Aorta (tissue), 5 donors: ENCODE measurements at regions not wholly inside any gene's neighbourhood (a gene's known extent, or its start where the extent isn't known, plus 50 kb on each side); places are given as distances from the start of the nearest gene placed in this dataset.
"Not testable (repeated sequence)": the region's sequence is repeated elsewhere in the genome, so short reads cannot be mapped to it uniquely, and the experiment has no call there.

Source experiments
- ATAC-seq: fragments of 200-7000 bp; cut with Tn5 transposase; one replicate; pipeline ENCODE4 v1.9.1; 2022; ENCODE audit warnings: moderate library complexity; ENCODE audit not compliant: low FRiP score
- DNase-seq, 2 donors: peaks; one replicate each; pipeline ENCODE4 v3.0.0-alpha.2; 2020
- H3K27ac ChIP-seq, 2 donors: one replicate each; pipeline ENCODE4 v1.5.1; 2013; ENCODE audit warnings: low read length in 2 of 2, mild to moderate bottlenecking in 2 of 2, moderate library complexity in 2 of 2, control low read depth in 1 of 2, inconsistent platforms in 1 of 2, low read depth in 1 of 2
- H3K27me3 ChIP-seq, 2 donors: one replicate each; pipeline ENCODE4 v1.6.1; 2013; ENCODE audit warnings: control low read depth in 1 of 2, low read length in 1 of 2, mild to moderate bottlenecking in 1 of 2, moderate library complexity in 1 of 2; ENCODE audit not compliant: insufficient read depth in 2 of 2, control insufficient read depth in 1 of 2
- H3K36me3 ChIP-seq, 2 donors: one replicate each; pipeline ENCODE4 v1.6.1; 2013; ENCODE audit warnings: control low read depth in 1 of 2, low read length in 1 of 2, mild to moderate bottlenecking in 1 of 2; ENCODE audit not compliant: insufficient read depth in 2 of 2, control insufficient read depth in 1 of 2
- H3K4me1 ChIP-seq, 2 donors: one replicate each; pipeline ENCODE4 v1.6.1; 2013; ENCODE audit warnings: low read length in 2 of 2, control low read depth in 1 of 2, mild to moderate bottlenecking in 1 of 2, moderate library complexity in 1 of 2; ENCODE audit not compliant: insufficient read depth in 2 of 2, control insufficient read depth in 1 of 2
- H3K4me3 ChIP-seq, 2 donors: one replicate each; pipeline ENCODE4 v1.5.1; 2013; ENCODE audit warnings: low read length in 2 of 2, control low read depth in 1 of 2, mild to moderate bottlenecking in 1 of 2
- H3K9me3 ChIP-seq: one replicate; pipeline ENCODE4 v1.6.1; 2013; ENCODE audit warnings: mild to moderate bottlenecking, low read length; ENCODE audit not compliant: control insufficient read depth
- WGBS, 2 donors: extraction: QIAGEN DNeasy Blood & Tissue Kit; methylation state at CpG; one replicate each; pipeline ENCODE4 v1.1.7; 2013; 5-methylcytosine and 5-hydroxymethylcytosine counted together
- intact Hi-C, 2 donors: fragments of 100-400 bp; cut with DNase I; formaldehyde crosslinking; loops; one replicate each; pipeline versions ENCODE4 v1.14.2 to v1.15.0; 2022
- donor health status: healthy with polysubstance abuse.
- donor health status: Bipolar disorder and iron deficiency.
- donor health status: DM: no; HTN: no; CAD: no.
- donor health status: DM: no; HTN: no; CAD: no.
- donor health status: DM: yes; HTN: yes; CAD: no.

- no peak overlapping the region for H3K4me3 ChIP-seq
- no peak for DNase-seq
- WGBS, 2 donors: 83 to 91% methylated on average over 5 of the region's 5 CpGs
These were observed 654.7 kb upstream of the IGFBP7 start for GRCh38 chr4:57764856-57765255.

GRCh38 chr4:57763070-57763469 is 652.9 kb upstream of the IGFBP7 start:
- Histone ChIP-seq H3K36me3 (no peaks in the 10 kb centered on the region), H3K27ac (no peak overlapping the region), H3K27me3 (no peaks in the 10 kb centered on the region), H3K4me3 (no peak overlapping the region), H3K4me1 (no peaks in the 10 kb centered on the region), H3K9me3 (no peaks in the 10 kb centered on the region)
- ATAC-seq: no peak
- no peak for DNase-seq
- intact Hi-C loops: no loop called here
- WGBS, 2 donors: 67 to 79% methylated on average over 2 of the region's 2 CpGs

More at GRCh38 chr4:57764856-57765255, 654.7 kb upstream of the IGFBP7 start:
- ATAC-seq: no peak
- Histone ChIP-seq H3K4me1 (no peaks in the 10 kb centered on the region), H3K27ac (no peak overlapping the region), H3K36me3 (no peaks in the 10 kb centered on the region), H3K27me3 (no peaks in the 10 kb centered on the region), H3K9me3 (no peaks in the 10 kb centered on the region)
- intact Hi-C loops: no loop called here

- DNase-seq: no peak
- Histone ChIP-seq H3K27me3 (no peaks in the 10 kb centered on the region), H3K36me3 (no peaks in the 10 kb centered on the region), H3K4me1 (no peaks in the 10 kb centered on the region), H3K4me3 (no peak overlapping the region), H3K9me3 (no peaks in the 10 kb centered on the region), H3K27ac (no peak overlapping the region)
- 55 to 66% methylated on average over 1 of the region's 1 CpG for WGBS, 2 donors
- intact Hi-C loops: no loop called here
- ATAC-seq: no peak
These were observed 630.5 kb upstream of the IGFBP7 start for GRCh38 chr4:57740625-57741190.

GRCh38 chr4:57736781-57737180 is 626.6 kb upstream of the IGFBP7 start:
- no peak for ATAC-seq
- H3K27me3 ChIP-seq: no peaks in the 10 kb centered on the region
- H3K27ac ChIP-seq: no peak overlapping the region
- WGBS, 2 donors: 13 to 40% methylated on average over 3 of the region's 3 CpGs
- H3K36me3 ChIP-seq: no peaks in the 10 kb centered on the region
- H3K4me1 ChIP-seq: no peaks in the 10 kb centered on the region
- H3K9me3 ChIP-seq: no peaks in the 10 kb centered on the region
- no peak for DNase-seq
- intact Hi-C loops: no loop called here
- H3K4me3 ChIP-seq: no peak overlapping the region

- Histone ChIP-seq H3K4me1 (no peaks in the 10 kb centered on the region), H3K9me3 (no peaks in the 10 kb centered on the region), H3K27ac (no peak overlapping the region), H3K4me3 (no peak overlapping the region), H3K27me3 (no peaks in the 10 kb centered on the region), H3K36me3 (no peaks in the 10 kb centered on the region)
- ATAC-seq (no peak), DNase-seq (no peak)
- intact Hi-C loops: no loop called here
- 24 to 26% methylated on average over 4 of the region's 4 CpGs for WGBS, 2 donors
These were observed 624.0 kb upstream of the IGFBP7 start for GRCh38 chr4:57734104-57734670.

GRCh38 chr4:57729775-57730570 is 619.8 kb upstream of the IGFBP7 start:
- intact Hi-C loops, H3K4me3 ChIP-seq, H3K27me3 ChIP-seq, H3K27ac ChIP-seq, DNase-seq, H3K4me1 ChIP-seq, H3K9me3 ChIP-seq, H3K36me3 ChIP-seq, ATAC-seq: not testable (repeated sequence)
- 87 to 89% methylated on average over 33 of the region's 33 CpGs for WGBS, 2 donors

- no peaks in the 10 kb centered on the region for H3K27me3 ChIP-seq
- 77 to 79% methylated on average over 2 of the region's 2 CpGs for whole genome bisulfite sequencing, 2 donors
- H3K4me1 ChIP-seq: no peaks in the 10 kb centered on the region
- DNase-seq (no peak), ATAC-seq (no peak)
- H3K4me3 ChIP-seq: no peak overlapping the region
- no peaks in the 10 kb centered on the region for H3K9me3 ChIP-seq
- H3K36me3 ChIP-seq: no peaks in the 10 kb centered on the region
- H3K27ac ChIP-seq: no peak overlapping the region
- intact Hi-C loops: no loop called here
These were observed 616.0 kb upstream of the IGFBP7 start for GRCh38 chr4:57726154-57726553.

- no peaks in the 10 kb centered on the region for H3K27me3 ChIP-seq
- ATAC-seq (no peak), DNase-seq (no peak)
- 40 to 47% methylated on average over 2 of the region's 2 CpGs for WGBS, 2 donors
- no peaks in the 10 kb centered on the region for H3K4me1 ChIP-seq
- H3K4me3 ChIP-seq: no peak overlapping the region
- no peaks in the 10 kb centered on the region for H3K9me3 ChIP-seq
- intact Hi-C loops: no loop called here
- no peaks in the 10 kb centered on the region for H3K36me3 ChIP-seq
- no peak overlapping the region for H3K27ac ChIP-seq
These were observed 609.3 kb upstream of the IGFBP7 start for GRCh38 chr4:57719456-57719855.

- ATAC-seq, DNase-seq, H3K4me3 ChIP-seq, H3K27me3 ChIP-seq, H3K9me3 ChIP-seq, H3K36me3 ChIP-seq, H3K27ac ChIP-seq, intact Hi-C loops, H3K4me1 ChIP-seq: not testable (repeated sequence)
- WGBS, 2 donors: 86 to 87% methylated on average over 10 of the region's 10 CpGs
These were observed 604.1 kb upstream of the IGFBP7 start for GRCh38 chr4:57714313-57714712.
